Testis (tissue), 2 donors: ENCODE measurements at regions not wholly inside any gene's neighbourhood (a gene's known extent, or its start where the extent isn't known, plus 50 kb on each side); places are given as distances from the start of the nearest gene placed in this dataset.
"Not testable (repeated sequence)": the region's sequence is repeated elsewhere in the genome, so short reads cannot be mapped to it uniquely, and the experiment has no call there.

Experiments
- POLR2A ChIP-seq: fragments of 450-650 bp; IDR thresholded peaks from one replicate; pipeline ENCODE4 v1.6.1; 2017; ENCODE audit warnings: antibody characterized with exemption, mild to moderate bottlenecking, moderate library complexity
- TF ChIP-seq, protein P1 (sequence below), 3 experiments: fragments of 450-650 bp in 2 of 3; fragments of 200-600 bp in 1 of 3; sonication (generic) in 1 of 3; IDR thresholded peaks; one replicate each; pipeline ENCODE4 v1.5.1; 2016 to 2019; ENCODE audit warnings: antibody characterized with exemption in 3 of 3, mild to moderate bottlenecking in 2 of 3, moderate library complexity in 1 of 3

GRCh38 chr11:67846303-67846702, 157.6 kb downstream of the UNC93B1 start:
- TF ChIP-seq POLR2A, result not testable (repeated sequence)
- TF ChIP-seq, protein P1, sequence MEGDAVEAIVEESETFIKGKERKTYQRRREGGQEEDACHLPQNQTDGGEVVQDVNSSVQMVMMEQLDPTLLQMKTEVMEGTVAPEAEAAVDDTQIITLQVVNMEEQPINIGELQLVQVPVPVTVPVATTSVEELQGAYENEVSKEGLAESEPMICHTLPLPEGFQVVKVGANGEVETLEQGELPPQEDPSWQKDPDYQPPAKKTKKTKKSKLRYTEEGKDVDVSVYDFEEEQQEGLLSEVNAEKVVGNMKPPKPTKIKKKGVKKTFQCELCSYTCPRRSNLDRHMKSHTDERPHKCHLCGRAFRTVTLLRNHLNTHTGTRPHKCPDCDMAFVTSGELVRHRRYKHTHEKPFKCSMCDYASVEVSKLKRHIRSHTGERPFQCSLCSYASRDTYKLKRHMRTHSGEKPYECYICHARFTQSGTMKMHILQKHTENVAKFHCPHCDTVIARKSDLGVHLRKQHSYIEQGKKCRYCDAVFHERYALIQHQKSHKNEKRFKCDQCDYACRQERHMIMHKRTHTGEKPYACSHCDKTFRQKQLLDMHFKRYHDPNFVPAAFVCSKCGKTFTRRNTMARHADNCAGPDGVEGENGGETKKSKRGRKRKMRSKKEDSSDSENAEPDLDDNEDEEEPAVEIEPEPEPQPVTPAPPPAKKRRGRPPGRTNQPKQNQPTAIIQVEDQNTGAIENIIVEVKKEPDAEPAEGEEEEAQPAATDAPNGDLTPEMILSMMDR (IDR thresholded peaks at IDR 0.05), result not testable (repeated sequence)
